HUDEP-2 (cell line): ENCODE measurements at regions not wholly inside any gene's neighbourhood (a gene's known extent, or its start where the extent isn't known, plus 50 kb on each side); places are given as distances from the start of the nearest gene placed in this dataset.
"Not testable (repeated sequence)": the region's sequence is repeated elsewhere in the genome, so short reads cannot be mapped to it uniquely, and the experiment has no call there.

Experiments
- DNase-seq, 76 experiments: peaks; one replicate each; lab custom pipeline; 2025; ENCODE audit not compliant: unreplicated experiment in 76 of 76; lab: John Stamatoyannopoulos, UW

GRCh38 chr21:35309316-35309715 is 260.2 kb upstream of the RUNX1 start:
- DNase-seq, result no peak

- no peak for DNase-seq
Measured at GRCh38 chr21:35303085-35303484, 254.0 kb upstream of the RUNX1 start.

- no peak for DNase-seq
Measured at GRCh38 chr21:35298757-35299156, 249.7 kb upstream of the RUNX1 start.

GRCh38 chr21:35297665-35298064 is 248.6 kb upstream of the RUNX1 start:
- DNase-seq, result no peak

- DNase-seq, result no peak
Measured at GRCh38 chr21:35294231-35294898, 245.3 kb upstream of the RUNX1 start.

- no peak for DNase-seq
Measured at GRCh38 chr21:35291973-35292627, 243.0 kb upstream of the RUNX1 start.

GRCh38 chr21:35291034-35291433 is 241.9 kb upstream of the RUNX1 start:
- DNase-seq, result no peak

- no peak for DNase-seq
Measured at GRCh38 chr21:35288238-35288637, 239.1 kb upstream of the RUNX1 start.

GRCh38 chr21:35284199-35284598 is 235.1 kb upstream of the RUNX1 start:
- no peak for DNase-seq

- DNase-seq, result no peak
Measured at GRCh38 chr21:35282944-35283343, 233.8 kb upstream of the RUNX1 start.

- DNase-seq, result no peak
Measured at GRCh38 chr21:35281956-35282355, 232.9 kb upstream of the RUNX1 start.

- DNase-seq, result no peak
Measured at GRCh38 chr21:35280231-35280630, 231.1 kb upstream of the RUNX1 start.

- no peak for DNase-seq
Measured at GRCh38 chr21:35275776-35276175, 226.7 kb upstream of the RUNX1 start.

GRCh38 chr21:35274923-35275322 is 225.8 kb upstream of the RUNX1 start:
- DNase-seq, result no peak

GRCh38 chr21:35274090-35274489 is 225.0 kb upstream of the RUNX1 start:
- DNase-seq, result no peak

- no peak for DNase-seq
Measured at GRCh38 chr21:35273333-35273732, 224.2 kb upstream of the RUNX1 start.

GRCh38 chr21:35271344-35272118 is 222.4 kb upstream of the RUNX1 start:
- not testable (repeated sequence) for DNase-seq

GRCh38 chr21:35268817-35269216 is 219.7 kb upstream of the RUNX1 start:
- DNase-seq, result no peak

GRCh38 chr21:35268261-35268660 is 219.2 kb upstream of the RUNX1 start:
- no peak for DNase-seq

GRCh38 chr21:35266546-35266945 is 217.4 kb upstream of the RUNX1 start:
- no peak for DNase-seq

- DNase-seq, result no peak
Measured at GRCh38 chr21:35265170-35265877, 216.2 kb upstream of the RUNX1 start.
